Karpas-422 (cell line): ENCODE measurements at regions not wholly inside any gene's neighbourhood (a gene's known extent, or its start where the extent isn't known, plus 50 kb on each side); places are given as distances from the start of the nearest gene placed in this dataset.

Source experiments
- DNase-seq: peaks from one replicate; pipeline ENCODE4 v3.0.0-alpha.2; 2015
- H2AFZ ChIP-seq: fragments of 200-600 bp; sonication (generic); 2 replicates; pipeline ENCODE4 v1.6.1; 2014; ENCODE audit warnings: antibody characterized with exemption, low read length, mixed read lengths
- H3K27ac ChIP-seq: fragments of 200-600 bp; sonication (generic); 2 replicates; pipeline ENCODE4 v1.5.1; 2014; ENCODE audit warnings: mild to moderate bottlenecking, low read length, moderate library complexity
- H3K27me3 ChIP-seq: fragments of 200-600 bp; sonication (generic); 2 replicates; pipeline ENCODE4 v1.6.1; 2014; ENCODE audit warnings: low read length, mixed read lengths
- H3K36me3 ChIP-seq: fragments of 200-600 bp; sonication (generic); 2 replicates; pipeline ENCODE4 v1.6.1; 2014; ENCODE audit warnings: low read length, mixed read lengths; ENCODE audit not compliant: insufficient read depth
- H3K4me1 ChIP-seq: fragments of 200-600 bp; sonication (generic); 2 replicates; pipeline ENCODE4 v1.6.1; 2014; ENCODE audit warnings: mild to moderate bottlenecking, low read length, mixed read lengths
- H3K4me2 ChIP-seq: fragments of 200-600 bp; sonication (generic); 2 replicates; pipeline ENCODE4 v1.6.1; 2014; ENCODE audit warnings: low read length, low read depth, mild to moderate bottlenecking; ENCODE audit not compliant: poor library complexity, severe bottlenecking
- H3K4me3 ChIP-seq: fragments of 200-600 bp; sonication (generic); 2 replicates; pipeline ENCODE4 v1.5.1; 2014; ENCODE audit warnings: mild to moderate bottlenecking, antibody characterized with exemption, low read length, mixed read lengths
- H3K79me2 ChIP-seq: fragments of 200-600 bp; sonication (generic); 2 replicates; pipeline ENCODE4 v1.6.1; 2014; ENCODE audit warnings: mild to moderate bottlenecking, low read length, mixed read lengths
- H3K9ac ChIP-seq: fragments of 200-600 bp; sonication (generic); 2 replicates; pipeline ENCODE4 v1.6.0; 2014; ENCODE audit warnings: low read length
- H3K9me2 ChIP-seq: fragments of 200-600 bp; sonication (generic), shearing (Covaris generic); replicated peaks from 2 replicates; pipeline ENCODE4 v1.6.0; 2014; ENCODE audit warnings: mild to moderate bottlenecking, low read length, moderate library complexity; ENCODE audit not compliant: insufficient read depth
- H3K9me3 ChIP-seq: fragments of 300-700, 200-600 bp; sonication (generic); 2 replicates; pipeline ENCODE4 v1.6.1; 2014; ENCODE audit warnings: low read length, mixed read lengths
- H4K20me1 ChIP-seq: fragments of 200-600 bp; sonication (generic); 2 replicates; pipeline ENCODE4 v1.6.1; 2014; ENCODE audit warnings: mild to moderate bottlenecking, antibody characterized with exemption, low read length, low read depth; ENCODE audit not compliant: insufficient read depth

- no peaks in the 10 kb centered on the region for H4K20me1 ChIP-seq
- H3K4me3 ChIP-seq, result no peak overlapping the region
- 0 out of 2 replicates have a peak, but pooled peaks cover 2% of the 10 kb centered on the region for H3K27me3 ChIP-seq
- no peak overlapping the region for H3K27ac ChIP-seq
- H3K36me3 ChIP-seq, result no peaks in the 10 kb centered on the region
- no peaks in the 10 kb centered on the region; the same call in 1 of the 2 replicates for H3K4me1 ChIP-seq
- no peaks in the 10 kb centered on the region for H3K79me2 ChIP-seq
- H3K9me3 ChIP-seq, result no peaks in the 10 kb centered on the region
- H2AFZ ChIP-seq, result no peak overlapping the region
- no peak overlapping the region for H3K4me2 ChIP-seq
- DNase-seq, result no peak
- no peaks in the 10 kb centered on the region for H3K9me2 ChIP-seq
- H3K9ac ChIP-seq, result no peak overlapping the region
These were observed 349.4 kb upstream of the GYPC start for GRCh38 chr2:126306539-126306938.

- peak overlapping the region; percentile 94; the same call in 1 of the 2 replicates for H2AFZ ChIP-seq
- no peaks in the 10 kb centered on the region for H3K36me3 ChIP-seq
- H3K9ac ChIP-seq, result no peak overlapping the region
- no peak overlapping the region for H3K27ac ChIP-seq
- DNase-seq, result no peak
- peak overlapping the region; percentile 53 for H3K4me2 ChIP-seq
- H3K4me3 ChIP-seq, result no peak overlapping the region; the same call in 1 of the 2 replicates
- H3K79me2 ChIP-seq, result no peaks in the 10 kb centered on the region
- 0 out of 2 replicates have a peak, but pooled peaks cover 2% of the 10 kb centered on the region for H3K27me3 ChIP-seq
- no peaks in the 10 kb centered on the region for H3K9me3 ChIP-seq
- no peaks in the 10 kb centered on the region for H3K9me2 ChIP-seq
- H3K4me1 ChIP-seq, result no peaks in the 10 kb centered on the region; the same call in 1 of the 2 replicates
- H4K20me1 ChIP-seq, result no peaks in the 10 kb centered on the region
These were observed 348.2 kb upstream of the GYPC start for GRCh38 chr2:126307740-126308139.

- no peak for DNase-seq
- Histone ChIP-seq H3K4me2 (no peak overlapping the region), H3K79me2 (no peaks in the 10 kb centered on the region), H3K9me3 (no peaks in the 10 kb centered on the region), H3K9me2 (no peaks in the 10 kb centered on the region), H3K36me3 (no peaks in the 10 kb centered on the region), H3K4me3 (no peak overlapping the region), H3K4me1 (no peaks in the 10 kb centered on the region; the same call in 1 of the 2 replicates), H3K27ac (no peak overlapping the region), H2AFZ (no peak overlapping the region), H3K27me3 (0 out of 2 replicates have a peak, but pooled peaks cover 2% of the 10 kb centered on the region), H4K20me1 (no peaks in the 10 kb centered on the region), H3K9ac (no peak overlapping the region)
These were observed 346.8 kb upstream of the GYPC start for GRCh38 chr2:126309185-126309584.

- Histone ChIP-seq H4K20me1 (no peaks in the 10 kb centered on the region), H2AFZ (no peak overlapping the region), H3K4me3 (no peak overlapping the region), H3K9me3 (no peaks in the 10 kb centered on the region), H3K9me2 (no peaks in the 10 kb centered on the region), H3K4me2 (no peak overlapping the region), H3K9ac (no peak overlapping the region), H3K27ac (no peak overlapping the region), H3K36me3 (no peaks in the 10 kb centered on the region), H3K27me3 (no peaks in the 10 kb centered on the region), H3K4me1 (no peaks in the 10 kb centered on the region; the same call in 1 of the 2 replicates), H3K79me2 (no peaks in the 10 kb centered on the region)
- DNase-seq, result no peak
These were observed 343.4 kb upstream of the GYPC start for GRCh38 chr2:126312579-126312978.

- Histone ChIP-seq H3K9ac (no peak overlapping the region), H3K79me2 (no peaks in the 10 kb centered on the region), H3K27ac (no peak overlapping the region), H3K4me3 (no peak overlapping the region), H4K20me1 (no peaks in the 10 kb centered on the region), H3K4me1 (no peaks in the 10 kb centered on the region), H3K9me3 (no peaks in the 10 kb centered on the region), H3K9me2 (no peaks in the 10 kb centered on the region), H3K4me2 (no peak overlapping the region), H3K27me3 (no peaks in the 10 kb centered on the region), H3K36me3 (no peaks in the 10 kb centered on the region), H2AFZ (no peak overlapping the region)
- DNase-seq, result no peak
These were observed 340.1 kb upstream of the GYPC start for GRCh38 chr2:126315828-126316227.

- H3K27me3 ChIP-seq, result no peaks in the 10 kb centered on the region
- no peak overlapping the region for H3K4me3 ChIP-seq
- no peaks in the 10 kb centered on the region for H3K79me2 ChIP-seq
- no peaks in the 10 kb centered on the region for H3K9me2 ChIP-seq
- H3K4me1 ChIP-seq, result no peaks in the 10 kb centered on the region
- H3K9me3 ChIP-seq, result no peaks in the 10 kb centered on the region
- no peak overlapping the region for H3K4me2 ChIP-seq
- H3K9ac ChIP-seq, result no peak overlapping the region
- no peaks in the 10 kb centered on the region for H4K20me1 ChIP-seq
- no peak for DNase-seq
- no peak overlapping the region for H2AFZ ChIP-seq
- H3K27ac ChIP-seq, result no peak overlapping the region
- no peaks in the 10 kb centered on the region for H3K36me3 ChIP-seq
These were observed 338.0 kb upstream of the GYPC start for GRCh38 chr2:126317790-126318431.

GRCh38 chr2:126322342-126322741, 333.6 kb upstream of the GYPC start:
- Histone ChIP-seq H3K27ac (no peak overlapping the region), H3K9ac (no peak overlapping the region), H3K9me2 (no peaks in the 10 kb centered on the region), H2AFZ (no peak overlapping the region), H3K36me3 (no peaks in the 10 kb centered on the region), H4K20me1 (no peaks in the 10 kb centered on the region), H3K79me2 (no peaks in the 10 kb centered on the region), H3K4me1 (no peaks in the 10 kb centered on the region), H3K27me3 (no peaks in the 10 kb centered on the region), H3K4me2 (no peak overlapping the region), H3K9me3 (no peaks in the 10 kb centered on the region), H3K4me3 (no peak overlapping the region)
- no peak for DNase-seq

- no peak overlapping the region for H3K9ac ChIP-seq
- H3K9me2 ChIP-seq, result no peaks in the 10 kb centered on the region
- no peak overlapping the region for H3K27ac ChIP-seq
- H3K9me3 ChIP-seq, result no peaks in the 10 kb centered on the region
- no peak overlapping the region for H3K4me2 ChIP-seq
- no peaks in the 10 kb centered on the region for H4K20me1 ChIP-seq
- no peaks in the 10 kb centered on the region for H3K27me3 ChIP-seq
- no peaks in the 10 kb centered on the region for H3K79me2 ChIP-seq
- no peak overlapping the region for H3K4me3 ChIP-seq
- H3K4me1 ChIP-seq, result no peaks in the 10 kb centered on the region
- no peak for DNase-seq
- H3K36me3 ChIP-seq, result no peaks in the 10 kb centered on the region
- no peak overlapping the region for H2AFZ ChIP-seq
These were observed 330.8 kb upstream of the GYPC start for GRCh38 chr2:126325202-126325601.
